HK-2 (cell line): ENCODE measurements at regions not wholly inside any gene's neighbourhood (a gene's known extent, or its start where the extent isn't known, plus 50 kb on each side); places are given as distances from the start of the nearest gene placed in this dataset.

Experiments
- DNase-seq: peaks from one replicate; pipeline ENCODE4 v3.0.0-alpha.2; 2018; ENCODE audit not compliant: unreplicated experiment

- no peak for DNase-seq
These were observed 569.3 kb downstream of the TDRD15 start for GRCh38 chr2:21693081-21693480.

GRCh38 chr2:21694079-21694878 lies 570.5 kb downstream of the TDRD15 start:
- no peak for DNase-seq

GRCh38 chr2:21696900-21697299 lies 573.1 kb downstream of the TDRD15 start:
- DNase-seq, result no peak

GRCh38 chr2:21700644-21701043 lies 576.9 kb downstream of the TDRD15 start:
- DNase-seq, result no peak

GRCh38 chr2:21710031-21710430 lies 586.3 kb downstream of the TDRD15 start:
- no peak for DNase-seq

GRCh38 chr2:21710496-21710895 lies 586.7 kb downstream of the TDRD15 start:
- no peak for DNase-seq

- DNase-seq, result no peak
These were observed 592.1 kb downstream of the TDRD15 start for GRCh38 chr2:21715887-21716286.

- no peak for DNase-seq
These were observed 603.3 kb downstream of the TDRD15 start for GRCh38 chr2:21727101-21727500.

- no peak for DNase-seq
These were observed 604.4 kb downstream of the TDRD15 start for GRCh38 chr2:21728133-21728532.

- no peak for DNase-seq
These were observed 606.4 kb downstream of the TDRD15 start for GRCh38 chr2:21730141-21730540.

GRCh38 chr2:21740484-21740883 lies 616.7 kb downstream of the TDRD15 start:
- DNase-seq, result no peak

GRCh38 chr2:21746499-21746898 lies 622.7 kb downstream of the TDRD15 start:
- no peak for DNase-seq

- DNase-seq, result no peak
These were observed 624.7 kb downstream of the TDRD15 start for GRCh38 chr2:21748501-21748900.

- DNase-seq, result no peak
These were observed 630.5 kb downstream of the TDRD15 start for GRCh38 chr2:21754164-21754788.

- no peak for DNase-seq
These were observed 634.1 kb downstream of the TDRD15 start for GRCh38 chr2:21757805-21758430.

GRCh38 chr2:21759819-21760218 lies 636.1 kb downstream of the TDRD15 start:
- no peak for DNase-seq

GRCh38 chr2:21761361-21761760 lies 637.6 kb downstream of the TDRD15 start:
- no peak for DNase-seq

- DNase-seq, result no peak
These were observed 639.7 kb downstream of the TDRD15 start for GRCh38 chr2:21763501-21763900.

- DNase-seq, result no peak
These were observed 647.0 kb downstream of the TDRD15 start for GRCh38 chr2:21770787-21771186.

GRCh38 chr2:21772624-21773023 lies 648.9 kb downstream of the TDRD15 start:
- DNase-seq, result no peak

- DNase-seq, result no peak
These were observed 649.4 kb downstream of the TDRD15 start for GRCh38 chr2:21773168-21773567.

GRCh38 chr2:21774691-21775368 lies 651.1 kb downstream of the TDRD15 start:
- no peak for DNase-seq
